Ovary (tissue), 3 donors: ENCODE measurements at regions not wholly inside any gene's neighbourhood (a gene's known extent, or its start where the extent isn't known, plus 50 kb on each side); places are given as distances from the start of the nearest gene placed in this dataset.

ENCODE experiments used
- CTCF ChIP-seq, 3 donors: fragments of 450-650 bp in 2 of 3; fragments of 200-600 bp in 1 of 3; IDR thresholded peaks; one replicate each; pipeline versions ENCODE4 v1.5.1 to v1.8.0; 2016 to 2022; ENCODE audit warnings: antibody characterized with exemption in 3 of 3, mild to moderate bottlenecking in 1 of 3
- EP300 ChIP-seq: sonication (generic); formaldehyde crosslinking; IDR thresholded peaks from one replicate; pipeline ENCODE4 v1.6.1; 2017; ENCODE audit warnings: antibody characterized with exemption
- POLR2A ChIP-seq: fragments of 450-650 bp; IDR thresholded peaks from one replicate; pipeline ENCODE4 v1.6.1; 2017; ENCODE audit warnings: antibody characterized with exemption, mild to moderate bottlenecking, moderate library complexity
- donor health status: DM: no; HTN: no; CAD: no.

- no peak for TF ChIP-seq CTCF (IDR thresholded peaks at IDR 0.05)
- TF ChIP-seq POLR2A, result no peak
- TF ChIP-seq EP300, result no peak
These were observed 194.2 kb downstream of the PRL start for GRCh38 chr6:22102671-22103070.
